ENCODE measurements at regions not wholly inside any gene's neighbourhood (a gene's known extent, or its start where the extent isn't known, plus 50 kb on each side); places are given as distances from the start of the nearest gene placed in this dataset.

DNA sequence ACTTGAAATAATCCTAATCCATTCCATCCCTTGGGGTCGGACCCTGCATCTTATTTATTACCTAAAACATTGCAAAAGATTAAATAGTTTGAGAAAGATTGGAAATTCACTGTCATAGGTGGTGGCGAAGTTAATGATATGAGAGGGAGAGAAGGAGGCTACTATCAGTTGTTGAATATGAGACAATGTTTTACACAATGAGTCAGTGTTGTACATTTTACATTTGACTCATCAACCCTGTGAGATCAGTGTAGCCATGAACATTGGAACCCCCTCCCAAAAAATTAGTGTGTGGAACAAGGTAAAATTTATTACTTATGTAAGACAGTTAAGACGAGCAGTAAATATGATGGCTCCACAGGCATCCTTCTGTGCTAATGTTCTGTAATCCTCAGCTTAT, 384.3 kb downstream of the MCTP2 start:
- TF ChIP-seq GATAD2A (CRISPR knock-in tag; IDR thresholded peaks at IDR 0.05) (no peak), MTA1 (CRISPR knock-in tag; IDR thresholded peaks at IDR 0.05; ENCODE audit: borderline replicate concordance) (no peak), CEBPB (IDR thresholded peaks at IDR 0.05; ENCODE audit: borderline replicate concordance, low read depth, low read length) (no peak), HDAC2 (CRISPR knock-in tag; IDR thresholded peaks at IDR 0.05) (no peak)
- TF ChIP-seq, protein P1, sequence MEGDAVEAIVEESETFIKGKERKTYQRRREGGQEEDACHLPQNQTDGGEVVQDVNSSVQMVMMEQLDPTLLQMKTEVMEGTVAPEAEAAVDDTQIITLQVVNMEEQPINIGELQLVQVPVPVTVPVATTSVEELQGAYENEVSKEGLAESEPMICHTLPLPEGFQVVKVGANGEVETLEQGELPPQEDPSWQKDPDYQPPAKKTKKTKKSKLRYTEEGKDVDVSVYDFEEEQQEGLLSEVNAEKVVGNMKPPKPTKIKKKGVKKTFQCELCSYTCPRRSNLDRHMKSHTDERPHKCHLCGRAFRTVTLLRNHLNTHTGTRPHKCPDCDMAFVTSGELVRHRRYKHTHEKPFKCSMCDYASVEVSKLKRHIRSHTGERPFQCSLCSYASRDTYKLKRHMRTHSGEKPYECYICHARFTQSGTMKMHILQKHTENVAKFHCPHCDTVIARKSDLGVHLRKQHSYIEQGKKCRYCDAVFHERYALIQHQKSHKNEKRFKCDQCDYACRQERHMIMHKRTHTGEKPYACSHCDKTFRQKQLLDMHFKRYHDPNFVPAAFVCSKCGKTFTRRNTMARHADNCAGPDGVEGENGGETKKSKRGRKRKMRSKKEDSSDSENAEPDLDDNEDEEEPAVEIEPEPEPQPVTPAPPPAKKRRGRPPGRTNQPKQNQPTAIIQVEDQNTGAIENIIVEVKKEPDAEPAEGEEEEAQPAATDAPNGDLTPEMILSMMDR (CRISPR knock-in tag; IDR thresholded peaks at IDR 0.05): no peak
- TF ChIP-seq, protein P2, sequence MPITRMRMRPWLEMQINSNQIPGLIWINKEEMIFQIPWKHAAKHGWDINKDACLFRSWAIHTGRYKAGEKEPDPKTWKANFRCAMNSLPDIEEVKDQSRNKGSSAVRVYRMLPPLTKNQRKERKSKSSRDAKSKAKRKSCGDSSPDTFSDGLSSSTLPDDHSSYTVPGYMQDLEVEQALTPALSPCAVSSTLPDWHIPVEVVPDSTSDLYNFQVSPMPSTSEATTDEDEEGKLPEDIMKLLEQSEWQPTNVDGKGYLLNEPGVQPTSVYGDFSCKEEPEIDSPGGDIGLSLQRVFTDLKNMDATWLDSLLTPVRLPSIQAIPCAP (CRISPR knock-in tag; IDR thresholded peaks at IDR 0.05; ENCODE audit: low read depth): no peak
